GM23248 (cell line): ENCODE measurements at regions not wholly inside any gene's neighbourhood (a gene's known extent, or its start where the extent isn't known, plus 50 kb on each side); places are given as distances from the start of the nearest gene placed in this dataset.

Source experiments
- DNase-seq: peaks from one replicate; pipeline ENCODE4 v3.0.0-alpha.2; 2015
- H2AFZ ChIP-seq: fragments of 200-600 bp; sonication (generic); 2 replicates; pipeline ENCODE4 v1.6.1; 2016; ENCODE audit warnings: antibody characterized with exemption
- H3F3A ChIP-seq: fragments of 200-600 bp; sonication (generic); 2 replicates; pipeline ENCODE4 v1.6.1; 2016; ENCODE audit warnings: mild to moderate bottlenecking, antibody characterized with exemption, mixed run types; ENCODE audit not compliant: insufficient read depth
- H3K27ac ChIP-seq: fragments of 200-600 bp; sonication (generic); 2 replicates; pipeline ENCODE4 v1.5.1; 2016; ENCODE audit warnings: mild to moderate bottlenecking
- H3K27me3 ChIP-seq: fragments of 200-600 bp; sonication (generic); replicated peaks from 2 replicates; pipeline ENCODE4 v1.6.1; 2016; ENCODE audit warnings: mild to moderate bottlenecking; ENCODE audit not compliant: insufficient read depth
- H3K36me3 ChIP-seq: fragments of 200-600 bp; sonication (generic); 2 replicates; pipeline ENCODE4 v1.6.1; 2016; ENCODE audit warnings: low read depth, mild to moderate bottlenecking
- H3K4me1 ChIP-seq: fragments of 200-600 bp; sonication (generic); 2 replicates; pipeline ENCODE4 v1.6.1; 2016; ENCODE audit warnings: mild to moderate bottlenecking; ENCODE audit not compliant: insufficient read depth
- H3K4me2 ChIP-seq: fragments of 200-600 bp; sonication (generic); one replicate; pipeline ENCODE4 v1.6.1; 2016; ENCODE audit warnings: mild to moderate bottlenecking; ENCODE audit not compliant: unreplicated experiment
- H3K4me3 ChIP-seq: fragments of 200-600 bp; sonication (generic); 2 replicates; pipeline ENCODE4 v1.5.1; 2016; ENCODE audit warnings: mild to moderate bottlenecking
- H3K79me2 ChIP-seq: fragments of 200-600 bp; sonication (generic); 2 replicates; pipeline ENCODE4 v1.6.1; 2016; ENCODE audit warnings: mild to moderate bottlenecking; ENCODE audit not compliant: insufficient read depth
- H3K9ac ChIP-seq: fragments of 200-600 bp; sonication (generic); 2 replicates; pipeline ENCODE4 v1.6.1; 2016; ENCODE audit warnings: mild to moderate bottlenecking
- H3K9me2 ChIP-seq: fragments of 200-600 bp; sonication (generic); 2 replicates; pipeline ENCODE4 v1.6.1; 2016; ENCODE audit warnings: mixed run types, mild to moderate bottlenecking, moderate library complexity; ENCODE audit not compliant: insufficient read depth
- H3K9me3 ChIP-seq: fragments of 200-600 bp; sonication (generic); one replicate; pipeline ENCODE4 v1.6.1; 2017; ENCODE audit warnings: low read depth
- H4K20me1 ChIP-seq: fragments of 200-600 bp; sonication (generic); 2 replicates; pipeline ENCODE4 v1.6.0; 2016; ENCODE audit not compliant: insufficient read depth
- EZH2 ChIP-seq: fragments of 200-600 bp; sonication (generic); IDR thresholded peaks from 2 replicates; pipeline ENCODE4 v1.6.1; 2018; ENCODE audit warnings: antibody characterized with exemption, mild to moderate bottlenecking; ENCODE audit not compliant: insufficient read depth, poor library complexity, severe bottlenecking
- EZH2phosphoT487 ChIP-seq: fragments of 200-600 bp; sonication (generic); IDR thresholded peaks from 2 replicates; pipeline ENCODE4 v1.6.1; 2018; ENCODE audit warnings: antibody characterized with exemption, moderate library complexity, mild to moderate bottlenecking, low read depth; ENCODE audit not compliant: insufficient read depth
- WGBS, 2 experiments: methylation state at CpG; one replicate each; pipeline ENCODE4 v1.1.6; 2015 to 2017; ENCODE audit warnings: low lambda C conversion rate in 2 of 2, low coverage in 1 of 2; ENCODE audit errors: missing lambda C conversion rate in 2 of 2; 5-methylcytosine and 5-hydroxymethylcytosine counted together
- in situ Hi-C: fragments of 300-500 bp; cut with MboI; formaldehyde crosslinking; loops from 2 replicates; pipeline ENCODE4 v1.15.0; 2020

- Histone ChIP-seq H4K20me1 (no peaks in the 10 kb centered on the region), H3K9me3 (no peaks in the 10 kb centered on the region), H3F3A (no peaks in the 10 kb centered on the region), H3K36me3 (no peaks in the 10 kb centered on the region), H3K9me2 (no peaks in the 10 kb centered on the region), H2AFZ (no peak overlapping the region), H3K27me3 (no peaks in the 10 kb centered on the region), H3K9ac (no peak overlapping the region), H3K27ac (no peak overlapping the region), H3K4me1 (no peaks in the 10 kb centered on the region), H3K4me3 (no peak overlapping the region), H3K79me2 (no peaks in the 10 kb centered on the region), H3K4me2 (no peak overlapping the region)
- WGBS, 2 experiments: 12% methylated on average over 5 of the region's 5 CpGs
- DNase-seq: no peak
- TF ChIP-seq EZH2phosphoT487 (no peak), EZH2 (no peak)
- in situ Hi-C loops: no loop called here
Observed at GRCh38 chr13:72146816-72147215, 279.8 kb upstream of the DACH1 start.

- Histone ChIP-seq H3K4me2 (no peak overlapping the region), H3K9me2 (no peaks in the 10 kb centered on the region), H3K4me3 (no peak overlapping the region), H3K27me3 (no peaks in the 10 kb centered on the region), H3K79me2 (no peaks in the 10 kb centered on the region), H3K9me3 (no peaks in the 10 kb centered on the region), H3K9ac (no peak overlapping the region), H3K36me3 (no peaks in the 10 kb centered on the region), H4K20me1 (no peaks in the 10 kb centered on the region), H3F3A (no peaks in the 10 kb centered on the region), H3K4me1 (no peaks in the 10 kb centered on the region), H3K27ac (no peak overlapping the region), H2AFZ (no peak overlapping the region)
- in situ Hi-C loops: no loop called here
- TF ChIP-seq EZH2phosphoT487: no peak
- TF ChIP-seq EZH2: no peak
- DNase-seq: no peak
- WGBS, 2 experiments: 11 to 15% methylated on average over 2 of the region's 2 CpGs
Observed at GRCh38 chr13:72145383-72145782, 278.4 kb upstream of the DACH1 start.

DNA sequence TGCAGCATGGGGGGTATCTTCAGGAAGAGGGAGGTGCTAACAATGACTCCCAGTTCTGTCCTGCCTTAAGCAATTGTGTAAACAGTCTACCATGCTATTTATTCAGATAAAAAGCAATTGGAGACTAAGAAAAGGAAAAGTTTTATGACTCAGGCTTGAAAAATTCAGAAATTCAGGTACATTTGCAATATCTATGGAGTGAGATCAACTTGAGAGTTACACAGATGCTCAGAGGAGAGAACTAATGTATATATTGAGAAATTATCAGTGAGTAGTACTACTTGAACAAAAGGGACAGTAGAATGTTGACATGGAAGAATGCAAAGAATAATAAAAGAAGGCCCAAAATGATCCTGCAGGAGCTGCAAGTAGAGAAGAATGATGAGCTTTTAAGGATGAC, 277.6 kb upstream of the DACH1 start:
- no peaks in the 10 kb centered on the region for H3F3A ChIP-seq
- H3K79me2 ChIP-seq: no peaks in the 10 kb centered on the region
- in situ Hi-C loops: no loop called here

GRCh38 chr13:72141855-72142519, 275.0 kb upstream of the DACH1 start:
- no peak overlapping the region for H3K4me2 ChIP-seq

More for the DNA sequence above, 277.6 kb upstream of the DACH1 start:
- no peak overlapping the region for H3K4me3 ChIP-seq
- H2AFZ ChIP-seq: no peak overlapping the region
- no peaks in the 10 kb centered on the region for H3K4me1 ChIP-seq
- H3K9me2 ChIP-seq: no peaks in the 10 kb centered on the region
- H3K36me3 ChIP-seq: no peaks in the 10 kb centered on the region
- no peaks in the 10 kb centered on the region for H3K9me3 ChIP-seq
- DNase-seq: no peak
- TF ChIP-seq EZH2phosphoT487: no peak
- no peak for TF ChIP-seq EZH2
- no peaks in the 10 kb centered on the region for H4K20me1 ChIP-seq
- no peak overlapping the region for H3K27ac ChIP-seq
- H3K27me3 ChIP-seq: no peaks in the 10 kb centered on the region
- no peak overlapping the region for H3K4me2 ChIP-seq
- H3K9ac ChIP-seq: no peak overlapping the region

GRCh38 chr13:72139192-72139591, 272.2 kb upstream of the DACH1 start:
- no peaks in the 10 kb centered on the region for H3K9me2 ChIP-seq
- WGBS, 2 experiments: 0 to 11% methylated on average over 1 of the region's 1 CpG
- no peaks in the 10 kb centered on the region for H3F3A ChIP-seq
- no peaks in the 10 kb centered on the region for H3K79me2 ChIP-seq
- H3K27ac ChIP-seq: no peak overlapping the region
- no peaks in the 10 kb centered on the region for H3K36me3 ChIP-seq
- H2AFZ ChIP-seq: no peak overlapping the region
- in situ Hi-C loops: no loop called here
- no peak overlapping the region for H3K9ac ChIP-seq
- no peaks in the 10 kb centered on the region for H3K9me3 ChIP-seq
- H3K4me3 ChIP-seq: no peak overlapping the region
- H3K4me2 ChIP-seq: no peak overlapping the region
- DNase-seq: no peak
- no peaks in the 10 kb centered on the region for H4K20me1 ChIP-seq
- no peaks in the 10 kb centered on the region for H3K27me3 ChIP-seq
- H3K4me1 ChIP-seq: no peaks in the 10 kb centered on the region
- no peak for TF ChIP-seq EZH2phosphoT487
- TF ChIP-seq EZH2: no peak

More at GRCh38 chr13:72141855-72142519, 275.0 kb upstream of the DACH1 start:
- Histone ChIP-seq H3K27me3 (no peaks in the 10 kb centered on the region), H4K20me1 (no peaks in the 10 kb centered on the region), H3F3A (no peaks in the 10 kb centered on the region), H3K36me3 (no peaks in the 10 kb centered on the region), H3K79me2 (no peaks in the 10 kb centered on the region), H3K4me3 (no peak overlapping the region), H3K4me1 (no peaks in the 10 kb centered on the region), H3K9me3 (no peaks in the 10 kb centered on the region), H3K9me2 (no peaks in the 10 kb centered on the region), H2AFZ (no peak overlapping the region), H3K27ac (no peak overlapping the region), H3K9ac (no peak overlapping the region)
- no peak for TF ChIP-seq EZH2
- TF ChIP-seq EZH2phosphoT487: no peak
- in situ Hi-C loops: no loop called here
- WGBS, 2 experiments: 28 to 30% methylated on average over 3 of the region's 3 CpGs
- DNase-seq: no peak
